ENCODE measurements at regions not wholly inside any gene's neighbourhood (a gene's known extent, or its start where the extent isn't known, plus 50 kb on each side); places are given as distances from the start of the nearest gene placed in this dataset.
"Not testable (repeated sequence)": the region's sequence is repeated elsewhere in the genome, so short reads cannot be mapped to it uniquely, and the experiment has no call there.

- TF ChIP-seq, protein P1, sequence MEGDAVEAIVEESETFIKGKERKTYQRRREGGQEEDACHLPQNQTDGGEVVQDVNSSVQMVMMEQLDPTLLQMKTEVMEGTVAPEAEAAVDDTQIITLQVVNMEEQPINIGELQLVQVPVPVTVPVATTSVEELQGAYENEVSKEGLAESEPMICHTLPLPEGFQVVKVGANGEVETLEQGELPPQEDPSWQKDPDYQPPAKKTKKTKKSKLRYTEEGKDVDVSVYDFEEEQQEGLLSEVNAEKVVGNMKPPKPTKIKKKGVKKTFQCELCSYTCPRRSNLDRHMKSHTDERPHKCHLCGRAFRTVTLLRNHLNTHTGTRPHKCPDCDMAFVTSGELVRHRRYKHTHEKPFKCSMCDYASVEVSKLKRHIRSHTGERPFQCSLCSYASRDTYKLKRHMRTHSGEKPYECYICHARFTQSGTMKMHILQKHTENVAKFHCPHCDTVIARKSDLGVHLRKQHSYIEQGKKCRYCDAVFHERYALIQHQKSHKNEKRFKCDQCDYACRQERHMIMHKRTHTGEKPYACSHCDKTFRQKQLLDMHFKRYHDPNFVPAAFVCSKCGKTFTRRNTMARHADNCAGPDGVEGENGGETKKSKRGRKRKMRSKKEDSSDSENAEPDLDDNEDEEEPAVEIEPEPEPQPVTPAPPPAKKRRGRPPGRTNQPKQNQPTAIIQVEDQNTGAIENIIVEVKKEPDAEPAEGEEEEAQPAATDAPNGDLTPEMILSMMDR (IDR thresholded peaks at IDR 0.05), result not testable (repeated sequence)
- TF ChIP-seq ZFX (IDR thresholded peaks at IDR 0.05; ENCODE audit: borderline replicate concordance), result not testable (repeated sequence)
These were observed 1687.3 kb upstream of the DEFB115 start for GRCh38 chr20:29570126-29570525.
